OCI-LY3 (cell line): ENCODE measurements at regions not wholly inside any gene's neighbourhood (a gene's known extent, or its start where the extent isn't known, plus 50 kb on each side); places are given as distances from the start of the nearest gene placed in this dataset.

Experiments
- EZH2phosphoT487 ChIP-seq: fragments of 200-600 bp; shearing (Covaris generic); IDR thresholded peaks from 2 replicates; pipeline ENCODE4 v1.6.1; 2018; ENCODE audit warnings: antibody characterized with exemption, mixed run types, low read depth
- TF ChIP-seq, protein P1 (sequence below): fragments of 200-600, 300-600 bp; sonication (generic); IDR thresholded peaks from 2 replicates; pipeline ENCODE4 v1.5.1; 2014; ENCODE audit warnings: antibody characterized with exemption, low read length, low read depth

DNA sequence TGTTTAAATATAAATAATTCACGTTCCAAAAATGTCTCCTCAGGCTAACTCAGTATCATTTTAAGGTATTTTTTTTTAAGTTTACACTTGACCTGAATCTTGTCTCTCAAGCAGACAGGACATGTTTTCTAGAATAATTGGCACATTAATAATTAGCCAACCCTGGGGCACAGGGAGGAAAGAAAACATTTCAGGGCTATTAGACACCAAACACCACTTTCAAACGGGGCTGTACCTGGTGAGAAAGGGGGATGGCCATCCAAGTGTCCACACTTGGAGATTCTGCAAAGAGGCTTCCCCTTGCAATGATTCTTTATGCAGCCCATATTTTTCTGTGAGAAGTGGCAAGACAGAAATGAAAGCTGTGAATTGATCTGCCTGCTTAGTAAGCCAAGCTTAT, 560.8 kb downstream of the CD109 start:
- TF ChIP-seq, protein P1, sequence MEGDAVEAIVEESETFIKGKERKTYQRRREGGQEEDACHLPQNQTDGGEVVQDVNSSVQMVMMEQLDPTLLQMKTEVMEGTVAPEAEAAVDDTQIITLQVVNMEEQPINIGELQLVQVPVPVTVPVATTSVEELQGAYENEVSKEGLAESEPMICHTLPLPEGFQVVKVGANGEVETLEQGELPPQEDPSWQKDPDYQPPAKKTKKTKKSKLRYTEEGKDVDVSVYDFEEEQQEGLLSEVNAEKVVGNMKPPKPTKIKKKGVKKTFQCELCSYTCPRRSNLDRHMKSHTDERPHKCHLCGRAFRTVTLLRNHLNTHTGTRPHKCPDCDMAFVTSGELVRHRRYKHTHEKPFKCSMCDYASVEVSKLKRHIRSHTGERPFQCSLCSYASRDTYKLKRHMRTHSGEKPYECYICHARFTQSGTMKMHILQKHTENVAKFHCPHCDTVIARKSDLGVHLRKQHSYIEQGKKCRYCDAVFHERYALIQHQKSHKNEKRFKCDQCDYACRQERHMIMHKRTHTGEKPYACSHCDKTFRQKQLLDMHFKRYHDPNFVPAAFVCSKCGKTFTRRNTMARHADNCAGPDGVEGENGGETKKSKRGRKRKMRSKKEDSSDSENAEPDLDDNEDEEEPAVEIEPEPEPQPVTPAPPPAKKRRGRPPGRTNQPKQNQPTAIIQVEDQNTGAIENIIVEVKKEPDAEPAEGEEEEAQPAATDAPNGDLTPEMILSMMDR, result no peak
- no peak for TF ChIP-seq EZH2phosphoT487
